ENCODE measurements at regions not wholly inside any gene's neighbourhood (a gene's known extent, or its start where the extent isn't known, plus 50 kb on each side); places are given as distances from the start of the nearest gene placed in this dataset.
A peak's percentile ranks its signal among the peaks of the same experiment; 100 is the strongest.
"Not testable (repeated sequence)": the region's sequence is repeated elsewhere in the genome, so short reads cannot be mapped to it uniquely, and the experiment has no call there.

DNA sequence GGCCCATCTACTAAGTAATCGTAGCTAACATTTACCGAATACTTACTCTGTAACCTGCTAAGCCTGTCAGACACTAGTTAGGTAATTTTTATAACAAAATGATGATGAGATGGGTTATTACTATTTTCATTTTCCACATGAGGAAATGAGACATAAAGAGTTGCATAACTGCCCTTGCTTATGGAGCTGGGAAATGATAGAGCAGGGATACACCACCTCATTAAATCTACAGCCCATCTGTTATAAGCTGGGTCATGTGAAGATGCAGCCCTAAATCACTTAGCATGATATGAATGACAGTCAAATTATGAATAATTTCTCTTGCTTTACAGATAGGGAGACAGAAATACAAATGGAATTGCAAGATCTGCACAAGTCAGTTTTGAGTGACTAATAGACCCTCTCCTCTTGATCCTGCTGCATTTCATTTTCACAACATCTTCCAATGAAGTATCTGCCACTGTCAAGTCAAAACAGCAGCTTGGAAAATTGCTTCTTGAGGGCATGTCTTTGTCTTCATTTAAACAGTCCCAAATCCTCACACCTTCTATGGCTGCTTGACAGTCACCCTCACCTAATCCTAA lies 364.7 kb downstream of the PRELID2 start:
- WGBS (ENCODE audit: insufficient coverage, low lambda C conversion rate) = no CpG with 5 or more reads among the region's 2 CpGs
- DNase-seq = peak in 1 of 2 donors; percentile 33
- H3K9me3 ChIP-seq (ENCODE audit: control insufficient read depth, low read depth, low read length) = no peaks in the 10 kb centered on the region
- peaks cover 16% of the 10 kb centered on the region for H3K4me1 ChIP-seq (ENCODE audit: control insufficient read depth, insufficient read depth, low read length)
- H3K36me3 ChIP-seq (ENCODE audit: control insufficient read depth, insufficient read depth, low read length) = no peaks in the 10 kb centered on the region
- H3K27me3 ChIP-seq (ENCODE audit: control insufficient read depth, insufficient read depth, low read length) = no peaks in the 10 kb centered on the region
- H3K27ac ChIP-seq (ENCODE audit: low read length) = peak overlapping the region; percentile 19
- no peak overlapping the region for H3K4me3 ChIP-seq (ENCODE audit: low read length)

DNA sequence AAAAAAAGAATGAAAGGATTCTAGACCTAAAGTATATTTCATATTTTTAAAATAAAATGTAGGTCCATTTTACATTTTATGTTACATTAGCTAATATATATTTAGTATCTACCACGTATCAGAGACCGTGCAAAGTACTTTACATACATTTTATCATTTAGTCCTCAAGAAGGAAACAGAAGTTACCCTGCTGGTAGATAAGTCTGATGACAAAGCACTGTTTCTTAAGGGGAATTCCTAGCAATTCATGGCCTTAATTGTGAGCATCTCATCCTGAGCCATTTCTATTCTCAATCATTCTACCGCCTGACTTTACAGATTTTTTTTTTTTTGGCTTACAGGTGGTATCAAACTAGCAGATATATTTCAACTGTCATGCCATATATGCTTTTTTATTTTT lies 367.7 kb downstream of the PRELID2 start:
- Histone ChIP-seq H3K4me3 (ENCODE audit: low read length) (no peak overlapping the region), H3K27ac (ENCODE audit: low read length) (no peak overlapping the region), H3K27me3 (ENCODE audit: control insufficient read depth, insufficient read depth, low read length) (no peaks in the 10 kb centered on the region), H3K36me3 (ENCODE audit: control insufficient read depth, insufficient read depth, low read length) (no peaks in the 10 kb centered on the region), H3K9me3 (ENCODE audit: control insufficient read depth, low read depth, low read length) (no peaks in the 10 kb centered on the region), H3K4me1 (ENCODE audit: control insufficient read depth, insufficient read depth, low read length) (peaks cover 32% of the 10 kb centered on the region)
- DNase-seq = no peak
- WGBS (ENCODE audit: insufficient coverage, low lambda C conversion rate) = 75% methylated on average over 2 of the region's 3 CpGs

DNA sequence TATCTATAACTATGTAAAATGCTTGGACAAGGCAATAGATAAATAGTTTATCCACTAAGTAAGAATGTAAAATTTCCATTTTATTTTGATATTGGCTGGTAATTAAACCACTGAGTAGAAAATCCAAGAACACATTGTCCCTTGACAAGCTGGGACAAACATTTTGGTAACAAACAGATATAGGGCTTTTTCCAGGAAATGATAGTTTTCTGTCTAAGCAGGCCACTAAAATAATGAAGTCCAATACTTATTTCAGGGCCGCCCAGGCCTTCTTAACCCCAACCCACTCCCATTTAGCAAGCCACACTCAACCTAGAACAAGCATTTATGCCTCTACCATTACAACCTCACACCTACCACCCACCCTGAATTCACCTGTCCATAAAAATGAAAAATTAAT lies 368.6 kb downstream of the PRELID2 start:
- Histone ChIP-seq H3K27ac (ENCODE audit: low read length) (peak overlapping the region; percentile 73), H3K9me3 (ENCODE audit: control insufficient read depth, low read depth, low read length) (no peaks in the 10 kb centered on the region), H3K4me1 (ENCODE audit: control insufficient read depth, insufficient read depth, low read length) (peaks cover 26% of the 10 kb centered on the region), H3K36me3 (ENCODE audit: control insufficient read depth, insufficient read depth, low read length) (no peaks in the 10 kb centered on the region), H3K4me3 (ENCODE audit: low read length) (no peak overlapping the region), H3K27me3 (ENCODE audit: control insufficient read depth, insufficient read depth, low read length) (no peaks in the 10 kb centered on the region)
- WGBS (ENCODE audit: insufficient coverage, low lambda C conversion rate) = 100% methylated on average over 1 of the region's 1 CpG
- DNase-seq = no peak

DNA sequence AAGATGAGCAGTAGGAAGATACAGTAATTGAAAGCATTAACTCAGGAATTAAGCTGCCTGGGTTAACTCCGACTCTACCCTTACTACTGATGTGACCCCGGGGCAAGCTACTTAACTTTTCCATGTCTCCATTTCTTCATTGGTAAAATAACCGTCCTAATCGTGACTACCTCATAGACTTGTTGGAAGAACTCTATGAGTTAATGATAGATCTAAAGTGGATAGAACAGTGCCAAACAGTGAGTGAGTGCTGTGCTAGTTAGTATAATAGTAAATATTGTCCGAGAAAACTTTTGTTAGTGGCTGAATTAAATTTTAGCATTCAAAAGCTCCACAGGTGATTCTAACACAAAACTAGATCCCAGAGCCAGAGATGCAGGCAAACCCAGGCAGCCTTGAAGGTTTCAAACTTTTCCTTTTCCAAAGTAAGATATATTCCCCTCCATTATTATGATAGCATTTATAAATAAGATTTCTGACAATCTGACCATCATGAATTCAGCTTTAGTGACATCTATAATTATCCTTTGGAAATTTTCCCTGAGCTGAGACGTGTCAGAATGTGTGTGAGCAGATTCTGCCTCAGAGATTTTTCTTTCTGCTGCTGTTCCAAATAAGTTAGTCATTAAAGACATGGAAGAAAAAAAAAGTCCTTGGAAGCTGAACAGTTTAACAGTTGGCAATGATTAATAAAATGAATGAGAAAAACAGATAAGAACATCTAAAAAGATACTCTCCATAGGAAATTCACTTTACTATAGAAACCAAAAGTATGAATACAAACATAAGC lies 369.5 kb downstream of the PRELID2 start:
- 100% methylated on average over 1 of the region's 6 CpGs for WGBS (ENCODE audit: insufficient coverage, low lambda C conversion rate)
- DNase-seq = peak in 1 of 2 donors; percentile 56
- H3K36me3 ChIP-seq (ENCODE audit: control insufficient read depth, insufficient read depth, low read length) = no peaks in the 10 kb centered on the region
- H3K4me1 ChIP-seq (ENCODE audit: control insufficient read depth, insufficient read depth, low read length) = peaks cover 24% of the 10 kb centered on the region
- H3K27ac ChIP-seq (ENCODE audit: low read length) = peak overlapping the region; percentile 73
- H3K9me3 ChIP-seq (ENCODE audit: control insufficient read depth, low read depth, low read length) = no peaks in the 10 kb centered on the region
- H3K4me3 ChIP-seq (ENCODE audit: low read length) = no peak overlapping the region
- H3K27me3 ChIP-seq (ENCODE audit: control insufficient read depth, insufficient read depth, low read length) = no peaks in the 10 kb centered on the region

DNA sequence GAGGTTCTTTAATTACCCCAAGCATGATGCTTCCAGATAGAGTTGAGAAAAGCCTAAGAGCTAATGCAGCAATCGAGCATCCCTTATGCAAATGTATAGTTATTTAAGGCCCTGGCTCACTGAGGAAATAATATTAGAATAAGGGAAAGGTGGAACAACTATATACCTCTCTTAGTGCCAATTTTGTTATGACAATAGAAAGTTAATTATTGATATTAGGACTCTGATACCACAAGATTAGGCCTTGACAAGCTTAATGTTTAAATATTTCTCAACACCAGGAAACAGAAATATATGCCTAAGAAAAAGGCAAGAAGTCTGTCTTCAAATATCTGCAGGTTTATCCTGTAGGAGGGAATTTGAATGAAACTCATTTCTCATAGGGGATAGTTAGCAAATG lies 371.0 kb downstream of the PRELID2 start:
- peak in 1 of 2 donors; percentile 66 for DNase-seq
- Histone ChIP-seq H3K36me3 (ENCODE audit: control insufficient read depth, insufficient read depth, low read length) (no peaks in the 10 kb centered on the region), H3K27me3 (ENCODE audit: control insufficient read depth, insufficient read depth, low read length) (no peaks in the 10 kb centered on the region), H3K9me3 (ENCODE audit: control insufficient read depth, low read depth, low read length) (no peaks in the 10 kb centered on the region), H3K27ac (ENCODE audit: low read length) (peak overlapping the region; percentile 73), H3K4me1 (ENCODE audit: control insufficient read depth, insufficient read depth, low read length) (peaks cover 22% of the 10 kb centered on the region), H3K4me3 (ENCODE audit: low read length) (no peak overlapping the region)
- WGBS (ENCODE audit: insufficient coverage, low lambda C conversion rate) = 40% methylated on average over 1 of the region's 1 CpG

DNA sequence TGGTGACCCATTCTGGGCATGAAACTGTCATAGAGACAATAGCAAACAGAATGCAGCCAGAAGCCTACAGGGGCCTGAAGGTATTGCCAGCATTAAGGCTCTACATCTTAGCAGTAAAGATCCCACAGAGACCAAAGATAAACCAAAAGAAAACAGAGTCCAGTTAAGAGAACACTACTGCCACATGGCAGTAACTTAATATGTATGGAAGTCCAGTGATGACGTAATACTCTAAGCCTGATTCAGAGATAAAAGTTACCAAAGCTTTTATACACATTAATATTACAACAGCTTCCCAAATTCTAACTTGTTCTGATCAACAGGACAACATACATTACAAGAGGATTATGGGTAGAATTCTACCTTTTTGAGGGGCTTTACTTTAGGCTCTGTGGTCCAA lies 371.5 kb downstream of the PRELID2 start:
- Histone ChIP-seq H3K27me3 (ENCODE audit: control insufficient read depth, insufficient read depth, low read length) (no peaks in the 10 kb centered on the region), H3K9me3 (ENCODE audit: control insufficient read depth, low read depth, low read length) (no peaks in the 10 kb centered on the region), H3K27ac (ENCODE audit: low read length) (peak overlapping the region; percentile 73), H3K36me3 (ENCODE audit: control insufficient read depth, insufficient read depth, low read length) (no peaks in the 10 kb centered on the region), H3K4me3 (ENCODE audit: low read length) (no peak overlapping the region), H3K4me1 (ENCODE audit: control insufficient read depth, insufficient read depth, low read length) (peaks cover 22% of the 10 kb centered on the region)
- DNase-seq = peak in 1 of 2 donors; percentile 59
- WGBS (ENCODE audit: insufficient coverage, low lambda C conversion rate) = no CpG with 5 or more reads among the region's 1 CpG

DNA sequence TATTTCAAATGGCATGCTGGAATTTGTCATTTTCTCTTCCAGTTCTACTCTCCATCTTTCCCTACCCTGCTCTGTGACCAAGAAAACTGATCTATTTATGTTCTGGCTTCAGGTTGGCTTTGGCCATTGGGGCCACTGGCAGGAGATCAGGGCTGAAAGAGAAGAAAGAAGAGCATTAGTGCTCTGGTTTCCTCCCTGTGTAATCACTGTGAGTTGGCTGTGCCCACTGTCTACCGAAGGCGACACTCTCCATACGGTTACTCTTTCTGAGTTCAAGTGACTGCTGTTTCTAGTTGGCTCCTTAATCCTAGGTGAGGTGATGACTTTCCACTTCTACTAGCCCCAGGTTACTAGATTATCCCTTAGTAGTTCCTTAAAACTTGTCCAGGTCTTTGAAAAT lies 372.6 kb downstream of the PRELID2 start:
- H3K27ac ChIP-seq (ENCODE audit: low read length) = no peak overlapping the region
- WGBS (ENCODE audit: insufficient coverage, low lambda C conversion rate) = no CpG with 5 or more reads among the region's 3 CpGs
- H3K36me3 ChIP-seq (ENCODE audit: control insufficient read depth, insufficient read depth, low read length) = no peaks in the 10 kb centered on the region
- H3K4me3 ChIP-seq (ENCODE audit: low read length) = no peak overlapping the region
- H3K27me3 ChIP-seq (ENCODE audit: control insufficient read depth, insufficient read depth, low read length) = no peaks in the 10 kb centered on the region
- no peaks in the 10 kb centered on the region for H3K9me3 ChIP-seq (ENCODE audit: control insufficient read depth, low read depth, low read length)
- peaks cover 22% of the 10 kb centered on the region for H3K4me1 ChIP-seq (ENCODE audit: control insufficient read depth, insufficient read depth, low read length)
- DNase-seq = no peak

DNA sequence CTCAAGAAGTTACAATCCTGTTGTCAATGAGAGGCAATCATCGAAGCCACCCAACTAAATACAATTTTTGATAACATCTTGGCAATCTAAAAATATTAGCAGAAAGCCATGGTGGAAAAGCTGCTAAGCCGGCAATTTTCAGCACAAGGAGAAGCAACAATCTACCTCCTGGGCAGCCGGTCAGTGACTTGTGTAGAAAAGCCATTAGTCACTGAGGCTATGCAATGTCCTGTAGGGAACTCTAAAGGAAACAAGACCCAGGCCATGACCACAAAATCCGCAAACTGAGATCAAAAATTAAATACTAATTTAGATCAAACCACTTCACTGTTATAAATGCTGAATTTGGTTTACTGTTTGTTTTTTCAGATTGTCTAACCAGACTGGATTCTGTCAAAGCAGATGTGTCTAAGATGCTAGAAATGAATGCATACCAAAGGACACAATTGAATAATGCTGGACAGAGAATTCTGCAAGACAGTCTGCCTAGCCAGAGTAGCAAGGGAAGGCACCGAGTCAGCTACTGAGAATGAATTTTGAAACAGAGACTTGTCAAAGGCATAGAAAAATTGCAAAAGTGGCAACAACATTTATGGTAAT lies 384.8 kb downstream of the PRELID2 start:
- 90% methylated on average over 2 of the region's 5 CpGs for WGBS (ENCODE audit: insufficient coverage, low lambda C conversion rate)
- Histone ChIP-seq H3K27ac (ENCODE audit: low read length) (no peak overlapping the region), H3K4me3 (ENCODE audit: low read length) (no peak overlapping the region), H3K27me3 (ENCODE audit: control insufficient read depth, insufficient read depth, low read length) (no peaks in the 10 kb centered on the region), H3K36me3 (ENCODE audit: control insufficient read depth, insufficient read depth, low read length) (no peaks in the 10 kb centered on the region), H3K9me3 (ENCODE audit: control insufficient read depth, low read depth, low read length) (no peaks in the 10 kb centered on the region), H3K4me1 (ENCODE audit: control insufficient read depth, insufficient read depth, low read length) (no peaks in the 10 kb centered on the region)
- no peak for DNase-seq

DNA sequence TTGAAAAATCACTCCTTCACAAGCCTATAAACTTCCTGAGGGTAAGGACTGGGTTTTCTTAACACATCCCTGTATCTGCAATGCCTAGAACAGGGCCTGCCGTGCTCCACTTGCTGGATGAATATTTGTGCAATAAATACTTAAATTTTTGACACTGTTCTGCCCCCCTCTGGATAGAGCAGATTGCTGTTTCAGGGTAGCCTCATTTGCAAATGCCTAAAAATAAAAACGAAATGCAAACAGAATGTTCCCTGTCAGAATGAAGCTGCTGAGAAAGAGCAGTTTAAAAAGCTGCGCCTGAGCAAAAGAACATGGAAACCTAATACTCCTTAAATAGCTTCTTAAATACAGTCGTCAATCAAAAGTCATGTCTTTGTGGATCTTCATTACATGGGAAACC lies 385.3 kb downstream of the PRELID2 start:
- Histone ChIP-seq H3K4me1 (ENCODE audit: control insufficient read depth, insufficient read depth, low read length) (no peaks in the 10 kb centered on the region), H3K27me3 (ENCODE audit: control insufficient read depth, insufficient read depth, low read length) (no peaks in the 10 kb centered on the region), H3K4me3 (ENCODE audit: low read length) (no peak overlapping the region), H3K27ac (ENCODE audit: low read length) (no peak overlapping the region), H3K9me3 (ENCODE audit: control insufficient read depth, low read depth, low read length) (no peaks in the 10 kb centered on the region), H3K36me3 (ENCODE audit: control insufficient read depth, insufficient read depth, low read length) (no peaks in the 10 kb centered on the region)
- DNase-seq = no peak
- 100% methylated on average over 3 of the region's 4 CpGs for WGBS (ENCODE audit: insufficient coverage, low lambda C conversion rate)

DNA sequence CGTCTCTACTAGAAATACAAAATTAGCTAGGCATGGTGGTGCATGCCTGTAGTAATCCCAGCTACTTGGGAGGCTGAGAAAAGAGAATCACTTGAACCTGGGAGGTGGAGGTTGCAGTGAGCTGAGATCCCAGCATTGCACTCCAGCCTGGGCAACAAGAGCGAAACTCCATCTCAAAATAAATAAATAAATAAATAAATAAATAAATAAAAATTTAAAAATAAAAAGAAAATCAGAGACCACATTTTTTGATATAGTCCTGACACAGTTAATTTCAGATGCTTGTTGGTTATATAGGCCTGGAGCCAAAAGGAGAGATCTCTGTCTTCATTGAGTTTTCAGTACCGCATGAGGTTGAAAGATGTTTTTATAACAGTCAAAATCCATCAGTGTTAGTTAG lies 388.3 kb downstream of the PRELID2 start:
- H3K36me3 ChIP-seq (ENCODE audit: control insufficient read depth, insufficient read depth, low read length); H3K4me3 ChIP-seq (ENCODE audit: low read length); H3K9me3 ChIP-seq (ENCODE audit: control insufficient read depth, low read depth, low read length); H3K27ac ChIP-seq (ENCODE audit: low read length); H3K27me3 ChIP-seq (ENCODE audit: control insufficient read depth, insufficient read depth, low read length); H3K4me1 ChIP-seq (ENCODE audit: control insufficient read depth, insufficient read depth, low read length); DNase-seq: not testable (repeated sequence)
- no CpG with 5 or more reads among the region's 3 CpGs for WGBS (ENCODE audit: insufficient coverage, low lambda C conversion rate)
